IPS DF 19.7 (cell line): ENCODE measurements at regions not wholly inside any gene's neighbourhood (a gene's known extent, or its start where the extent isn't known, plus 50 kb on each side); places are given as distances from the start of the nearest gene placed in this dataset.
"Not testable (repeated sequence)": the region's sequence is repeated elsewhere in the genome, so short reads cannot be mapped to it uniquely, and the experiment has no call there.

Experiments
- DNase-seq: peaks from one replicate; pipeline ENCODE4 v3.0.0-alpha.2; 2013; ENCODE audit warnings: low read depth, low spot score

DNA sequence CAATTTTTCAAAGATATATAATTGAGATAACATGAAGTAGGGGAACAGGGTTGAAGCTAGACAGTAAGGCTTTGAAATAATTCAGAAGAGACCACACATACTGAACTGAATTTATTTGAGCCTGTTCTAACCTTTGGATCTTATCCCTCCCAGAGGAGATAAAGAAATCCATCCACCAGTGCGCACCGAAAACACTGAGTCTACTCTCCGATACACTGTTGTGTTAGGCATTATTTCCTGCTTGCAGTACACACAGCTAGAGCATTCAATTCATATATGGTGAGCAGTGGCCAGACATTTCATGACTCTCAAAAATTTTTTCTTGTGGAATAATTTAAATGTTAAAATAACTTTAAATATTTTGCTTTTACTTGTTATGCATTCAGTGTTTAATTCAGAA is 342.7 kb downstream of the GPD2 start:
- DNase-seq = no peak

DNA sequence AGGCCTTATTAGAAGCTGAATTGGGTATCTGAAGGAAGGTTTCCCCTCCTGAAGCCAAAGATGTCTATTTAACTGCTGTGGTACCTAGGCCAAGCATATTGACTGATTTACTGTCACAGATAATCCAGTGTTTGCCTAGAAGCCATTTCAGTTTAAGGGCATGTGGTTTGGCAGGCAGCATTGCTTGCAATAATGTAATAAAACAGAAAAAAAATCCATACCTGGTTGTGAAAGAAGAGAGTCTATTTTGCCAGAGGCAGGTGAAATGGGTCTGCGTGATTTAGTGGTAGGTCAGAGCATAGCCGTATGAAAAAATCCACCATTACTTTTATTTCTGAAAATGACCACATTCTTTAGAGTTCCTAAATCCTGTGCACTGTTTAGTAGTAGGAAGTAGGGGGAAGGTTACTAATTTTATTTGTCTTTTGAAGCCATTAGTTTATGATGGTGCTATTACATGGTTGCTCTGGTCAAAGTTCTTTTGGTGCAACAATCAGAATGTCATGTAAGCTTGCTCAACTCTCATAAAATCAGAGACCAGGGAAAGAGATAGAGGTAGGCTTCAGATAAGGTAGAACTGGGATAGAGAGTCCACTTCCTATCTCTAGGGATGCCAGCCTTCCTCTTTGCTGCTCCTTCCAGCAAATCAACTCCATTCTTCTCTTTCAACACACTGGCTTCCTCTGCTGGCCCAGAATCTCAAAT is 343.4 kb downstream of the GPD2 start:
- no peak for DNase-seq

DNA sequence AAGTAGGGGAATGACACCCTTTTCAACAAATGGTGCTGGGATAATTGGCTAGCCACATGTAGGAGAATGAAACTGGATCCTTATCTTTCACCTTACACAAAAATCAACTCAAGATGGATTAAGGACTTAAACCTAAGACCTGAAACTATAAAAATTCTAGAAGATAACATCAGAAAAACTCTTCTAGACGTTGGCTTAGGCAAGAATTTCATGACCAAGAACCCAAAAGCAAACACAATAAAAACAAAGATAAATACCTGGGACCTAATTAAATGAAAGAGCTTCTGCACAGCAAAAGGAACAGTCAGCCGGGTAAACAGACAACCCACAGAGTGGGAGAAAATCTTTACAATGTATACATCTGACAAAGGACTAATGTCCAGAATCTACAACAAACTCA is 345.5 kb downstream of the GPD2 start:
- not testable (repeated sequence) for DNase-seq

DNA sequence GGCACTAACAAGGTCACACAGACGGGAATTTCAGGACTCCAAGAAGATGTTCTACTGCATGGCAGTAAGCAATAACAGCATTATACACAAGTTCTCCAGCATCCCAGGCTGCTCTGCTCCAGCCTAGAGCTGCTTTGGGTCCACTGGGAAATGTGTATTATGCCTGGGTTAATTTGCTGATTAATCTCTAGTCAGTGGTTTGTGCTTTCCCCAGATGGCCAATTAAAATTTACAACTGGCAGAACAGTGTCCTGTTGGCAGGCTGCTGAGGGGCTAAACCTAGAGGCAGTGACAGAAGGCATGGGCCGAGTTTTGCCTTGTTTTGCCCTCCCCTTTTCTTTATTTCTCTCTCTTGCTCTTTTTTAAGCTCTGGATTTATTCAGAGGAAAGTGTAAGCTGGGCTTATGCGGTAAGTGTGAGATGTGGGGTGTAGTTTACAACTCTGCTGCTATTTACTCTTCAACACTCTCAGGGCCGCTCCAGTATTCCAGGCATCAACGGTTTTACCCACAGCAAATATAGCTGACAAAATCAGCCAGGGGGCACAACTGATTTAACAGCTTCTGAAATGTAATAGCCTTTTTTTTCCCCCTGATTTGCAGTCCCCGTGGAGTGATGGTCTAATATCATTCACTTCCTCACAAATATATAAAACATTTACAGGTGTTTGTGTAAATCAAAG is 348.0 kb downstream of the GPD2 start:
- DNase-seq = no peak

DNA sequence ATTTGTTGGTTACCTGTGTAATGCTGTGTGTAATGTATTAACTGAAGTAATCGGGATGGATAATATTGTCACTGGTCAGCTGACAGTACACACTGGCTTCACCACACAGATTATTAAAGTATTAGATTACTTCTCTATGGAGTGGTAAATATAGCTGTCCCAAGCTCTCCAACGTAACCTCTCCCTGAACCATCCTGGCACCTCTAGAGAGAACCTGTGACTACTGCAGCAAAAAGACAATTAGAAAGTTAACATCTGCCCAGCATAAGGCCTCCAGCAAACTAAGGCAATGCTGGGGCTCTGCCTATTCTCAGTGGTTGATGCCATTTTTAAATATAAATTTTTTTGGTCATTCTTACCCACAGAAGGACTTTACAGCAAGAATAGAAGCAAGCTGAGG is 351.3 kb downstream of the GPD2 start:
- DNase-seq = no peak

DNA sequence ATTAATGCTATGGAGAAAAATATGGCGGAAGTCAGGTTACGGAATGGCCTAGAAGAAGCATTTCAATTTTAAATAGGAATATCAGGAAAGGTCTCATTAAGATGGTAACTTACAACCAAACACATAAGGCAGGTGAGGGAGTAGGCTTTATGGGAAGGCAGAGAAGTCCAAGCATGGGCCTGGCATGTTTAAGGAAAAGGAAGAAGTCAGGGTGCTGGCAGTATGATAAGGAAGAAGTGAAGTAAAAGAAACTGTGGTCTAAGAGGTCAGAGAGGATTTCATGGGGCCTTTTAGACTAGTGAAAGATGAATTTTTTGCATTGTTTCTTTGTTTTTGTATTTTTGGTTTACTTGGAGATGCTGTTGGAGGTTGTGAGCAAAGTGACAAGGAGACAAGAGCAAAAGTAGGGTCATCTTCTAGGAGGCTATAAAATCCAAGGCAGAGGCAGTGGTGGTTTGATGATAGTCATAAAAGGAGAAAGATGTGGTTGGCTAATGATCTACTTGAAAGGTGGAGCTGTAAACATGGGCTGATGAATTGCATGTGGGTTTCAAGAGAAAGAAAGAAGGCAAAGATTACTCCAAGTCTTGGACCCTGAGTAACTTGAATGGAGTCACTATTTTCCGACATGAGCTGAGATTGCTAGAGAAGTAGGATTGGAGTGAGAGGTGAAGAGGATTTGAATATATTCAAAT is 354.3 kb downstream of the GPD2 start:
- DNase-seq = no peak

DNA sequence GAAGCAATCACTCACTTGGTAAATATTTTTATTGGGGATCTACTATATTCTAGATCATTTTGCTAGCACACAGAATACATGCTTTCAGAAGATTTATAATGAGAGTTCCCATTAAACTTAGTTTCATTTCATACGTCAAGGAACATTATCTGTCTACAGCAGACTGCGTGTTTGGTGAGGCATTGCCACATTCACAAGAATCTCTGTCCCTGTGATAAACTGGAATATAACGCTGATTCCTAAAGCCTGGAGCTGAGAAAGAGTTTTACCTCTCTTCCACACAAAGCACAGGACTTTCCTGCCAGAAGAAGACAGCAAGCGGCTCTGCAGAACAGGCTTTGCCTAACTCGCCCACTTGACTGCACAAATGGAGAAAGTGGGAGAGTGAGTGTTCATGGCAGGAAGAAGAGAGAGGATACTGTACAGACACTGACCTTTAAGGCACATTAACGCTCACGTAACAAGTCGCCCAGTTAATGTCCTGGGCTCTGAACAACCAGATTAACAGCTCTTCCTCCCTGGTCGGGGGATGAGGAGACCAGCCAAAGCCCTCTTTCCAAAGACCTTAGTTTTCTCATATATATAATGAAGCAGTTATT is 356.2 kb downstream of the GPD2 start:
- DNase-seq = no peak

DNA sequence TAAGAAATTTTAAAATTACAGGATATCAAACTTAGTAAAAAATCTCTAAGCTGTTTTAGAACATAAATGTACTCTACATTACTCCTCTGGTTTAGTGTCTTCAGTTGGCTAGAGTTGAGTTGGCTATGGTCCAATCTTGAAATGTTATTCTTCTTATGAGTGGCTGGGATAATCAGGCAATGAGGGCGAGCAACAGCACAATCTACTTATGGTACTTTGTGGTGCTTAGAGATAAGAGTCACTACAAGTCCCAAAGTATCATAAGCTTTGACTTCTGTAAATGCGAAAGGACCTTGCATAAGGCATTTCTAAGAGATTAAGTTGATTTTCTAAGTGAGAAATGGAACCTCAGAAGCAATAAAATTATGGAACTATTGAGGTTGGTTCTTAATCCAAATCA is 361.7 kb downstream of the GPD2 start:
- DNase-seq = no peak

DNA sequence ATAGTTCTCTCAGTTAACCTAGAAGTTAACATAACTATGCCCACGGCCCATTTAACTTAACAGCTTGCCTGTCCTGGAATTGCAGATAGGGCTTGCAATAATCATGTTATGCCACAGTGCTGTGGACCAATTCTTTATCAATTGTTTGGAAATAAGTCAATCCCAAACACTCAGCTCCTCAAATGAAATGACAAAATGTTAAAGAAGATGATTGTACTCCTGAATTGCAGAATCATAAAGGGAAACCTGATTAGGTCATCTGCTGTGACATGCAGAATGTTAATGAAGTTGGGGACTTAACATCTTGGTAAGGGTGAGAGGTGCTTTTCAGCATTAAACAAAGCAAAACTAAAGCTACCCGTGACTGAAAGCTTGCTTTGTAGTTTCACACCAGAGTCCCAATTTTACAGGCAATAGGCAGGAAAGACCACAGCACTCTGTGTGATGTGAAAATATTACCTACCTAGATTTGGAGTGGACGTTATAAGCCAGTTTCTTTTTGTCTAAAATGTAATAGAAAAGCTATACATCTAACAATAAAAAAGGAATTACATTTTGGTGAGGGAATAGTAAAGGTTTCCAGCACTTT is 364.0 kb downstream of the GPD2 start:
- peak; percentile 35 for DNase-seq

DNA sequence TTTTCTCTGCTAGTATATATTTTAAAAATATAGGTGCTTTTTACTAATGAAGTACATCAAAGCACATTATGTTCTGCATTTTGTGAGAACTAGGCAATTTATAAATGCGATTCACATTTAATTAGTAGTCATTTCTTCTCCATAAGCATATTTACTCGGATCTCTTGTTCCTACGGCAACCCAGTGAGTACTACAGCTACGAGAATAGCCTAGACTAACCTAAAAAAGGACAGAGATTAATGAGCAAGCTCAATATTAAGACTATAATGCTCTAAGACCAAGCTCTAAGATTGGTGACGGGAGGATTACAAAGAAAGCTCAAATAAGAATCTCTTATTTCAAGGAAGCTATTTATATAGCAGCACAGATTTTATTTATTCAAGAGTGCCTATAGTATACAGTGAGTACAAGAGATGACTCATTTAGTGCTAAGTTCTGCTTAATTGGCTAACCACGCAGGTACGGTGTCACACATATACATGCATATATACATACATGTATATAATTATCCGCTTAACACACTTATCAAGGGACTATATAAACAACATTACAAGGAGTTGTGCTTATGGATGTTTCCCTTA is 364.7 kb downstream of the GPD2 start:
- DNase-seq = no peak

DNA sequence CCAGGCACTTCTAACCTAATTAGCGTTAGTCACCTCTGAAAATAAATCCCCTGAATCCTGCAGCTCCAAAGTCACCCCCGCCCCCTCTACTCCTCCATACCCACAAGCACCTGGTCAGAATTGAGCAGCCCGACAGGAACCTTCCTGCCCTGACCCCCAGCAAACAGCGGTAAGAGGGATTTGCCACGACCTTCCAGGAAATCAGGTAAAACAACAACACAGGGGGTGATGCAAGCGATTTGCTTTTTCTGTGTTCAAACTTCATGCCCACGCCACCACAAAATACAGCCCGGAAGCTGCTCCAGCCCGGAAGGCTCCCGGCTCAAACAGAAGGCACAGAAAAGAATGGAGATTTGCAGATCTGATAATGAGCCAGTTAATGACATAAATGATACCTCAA is 367.1 kb downstream of the GPD2 start:
- no peak for DNase-seq

DNA sequence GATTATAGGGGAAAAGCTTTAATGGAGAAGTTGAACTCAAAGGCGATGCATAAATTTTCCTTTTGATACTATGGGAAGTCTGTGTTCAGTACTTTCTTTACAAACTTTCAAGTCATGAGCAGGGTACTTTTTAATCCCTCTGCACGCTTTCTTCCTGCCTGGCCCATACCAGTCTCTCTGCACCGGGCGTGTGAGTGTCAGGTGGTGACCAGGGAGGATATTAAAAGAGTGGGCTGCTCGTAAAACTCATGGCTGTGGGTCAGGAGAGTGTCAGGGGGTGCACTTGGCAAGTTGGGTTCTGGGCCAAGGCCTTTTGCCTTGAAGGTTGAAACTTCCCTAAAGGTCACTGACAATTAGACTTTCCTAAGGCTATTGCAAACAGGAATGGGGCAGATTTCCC is 367.8 kb downstream of the GPD2 start:
- DNase-seq = no peak

DNA sequence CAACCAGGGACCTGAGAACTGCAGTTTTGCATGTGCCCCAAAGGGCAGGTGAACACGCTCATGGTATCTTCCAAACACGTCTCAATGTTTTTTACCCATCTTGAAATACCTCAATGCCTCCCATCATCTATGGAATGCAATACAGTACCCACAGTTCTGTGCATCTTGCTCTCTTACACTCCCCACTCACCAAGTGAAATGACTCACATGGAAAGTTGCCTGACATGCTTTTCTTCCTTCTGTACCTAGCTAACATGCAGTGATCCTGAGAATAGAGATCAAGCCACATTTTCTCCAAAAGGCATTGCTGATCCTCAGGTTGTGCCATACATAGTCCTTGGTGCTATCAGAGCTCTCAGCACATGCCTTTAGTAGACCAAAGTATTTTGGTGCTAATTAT is 373.9 kb downstream of the GPD2 start:
- no peak for DNase-seq

DNA sequence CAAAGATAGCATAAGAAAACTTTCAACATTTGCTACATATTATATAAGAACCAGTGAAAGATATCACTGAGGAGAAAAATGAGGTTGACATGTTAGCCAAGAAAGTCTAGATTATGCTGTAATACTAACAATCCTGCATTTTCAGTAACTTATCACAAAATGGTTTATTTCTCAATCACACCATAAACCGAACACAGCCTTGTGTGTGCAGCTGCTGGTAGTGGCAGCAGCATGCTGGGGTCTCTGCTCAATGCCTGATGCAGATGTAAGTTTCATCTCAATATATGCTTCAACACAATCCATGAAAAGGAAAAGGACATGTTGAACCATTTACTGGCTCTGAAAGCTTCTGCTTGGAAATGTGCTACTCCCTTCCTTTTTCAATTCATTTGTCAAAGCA is 376.3 kb downstream of the GPD2 start:
- no peak for DNase-seq

DNA sequence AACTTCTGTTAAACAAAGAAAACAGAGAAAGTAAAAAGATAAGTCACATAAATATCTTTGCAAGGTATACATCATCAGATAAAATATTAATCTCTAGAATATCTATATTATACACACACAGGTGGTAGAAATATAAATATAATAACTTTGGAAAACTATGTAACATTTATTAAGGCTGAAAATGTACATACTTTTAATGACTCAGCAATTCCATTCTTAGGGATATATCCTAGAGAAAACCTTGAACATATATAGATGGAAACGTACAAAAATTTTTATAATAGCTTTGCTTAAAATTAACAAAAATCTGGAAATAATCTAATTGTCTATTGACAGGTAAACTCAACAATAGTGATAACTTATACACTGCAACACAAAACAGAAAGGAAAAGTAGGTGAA is 381.3 kb downstream of the GPD2 start:
- DNase-seq = no peak

DNA sequence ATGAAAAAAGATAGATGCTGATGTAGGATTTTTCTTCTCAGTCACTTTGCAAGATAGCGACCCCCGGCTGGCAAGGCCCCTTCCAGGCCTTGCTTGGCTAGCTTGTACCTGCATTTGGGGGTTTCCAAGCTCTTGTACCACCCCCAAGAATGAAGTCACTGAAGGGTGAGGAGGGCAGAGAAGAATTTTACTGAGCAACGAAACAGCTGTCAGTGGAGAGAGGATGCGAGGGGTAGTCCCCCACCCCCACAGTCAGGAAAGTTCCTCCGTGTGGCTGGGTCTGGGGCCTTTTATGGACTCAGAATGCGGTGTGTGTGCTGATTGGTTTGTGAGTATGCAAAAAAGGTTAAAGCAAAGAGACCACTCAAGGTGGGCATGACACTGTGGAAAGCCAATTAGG is 382.0 kb downstream of the GPD2 start:
- no peak for DNase-seq

DNA sequence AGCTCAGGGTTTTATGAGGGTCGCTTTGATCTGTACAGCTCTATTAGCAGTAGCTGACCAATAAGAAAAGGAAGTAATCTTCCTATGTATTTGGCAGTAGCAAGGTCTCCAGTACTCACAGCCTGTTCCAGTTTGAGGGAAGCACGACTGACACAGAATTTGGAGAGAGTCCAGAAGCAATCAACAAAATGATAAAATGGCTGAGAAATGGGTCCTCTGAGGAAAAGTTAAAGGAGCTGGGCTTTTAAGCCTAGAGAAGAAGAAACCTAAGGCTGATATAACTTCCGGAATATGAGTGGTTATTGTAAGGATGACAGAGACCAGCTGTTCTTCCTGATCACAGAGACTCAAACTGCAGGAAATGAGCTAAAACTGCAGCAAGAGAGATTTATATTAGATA is 382.8 kb downstream of the GPD2 start:
- DNase-seq = no peak

DNA sequence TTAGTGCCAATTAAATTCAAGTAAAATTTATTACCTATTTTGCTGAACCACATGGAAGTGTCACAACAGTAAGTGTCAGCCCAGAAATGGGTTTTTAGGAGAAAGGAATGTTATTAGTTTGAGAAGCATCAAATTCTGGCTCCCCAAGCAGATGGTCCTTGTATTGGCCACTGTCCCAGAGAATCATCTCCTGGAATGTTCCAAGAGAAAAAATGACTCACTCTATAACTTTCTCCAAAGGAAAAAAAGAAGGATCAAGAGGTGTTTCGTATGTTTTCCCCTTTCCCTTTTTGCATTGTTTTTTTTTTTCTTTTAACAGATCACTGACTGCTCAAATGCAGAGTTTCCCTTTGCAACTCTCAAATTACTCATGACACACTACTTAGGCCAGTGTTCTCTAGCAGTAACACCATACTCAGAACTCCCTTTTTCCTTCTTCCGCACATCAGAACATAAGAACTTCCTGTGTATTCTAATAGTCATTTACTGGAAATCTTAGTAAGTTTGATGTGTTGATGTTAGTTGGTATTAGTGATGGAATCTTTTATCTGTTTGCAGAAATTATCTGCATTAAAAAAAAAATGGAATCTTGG is 390.3 kb downstream of the GPD2 start:
- DNase-seq = no peak

DNA sequence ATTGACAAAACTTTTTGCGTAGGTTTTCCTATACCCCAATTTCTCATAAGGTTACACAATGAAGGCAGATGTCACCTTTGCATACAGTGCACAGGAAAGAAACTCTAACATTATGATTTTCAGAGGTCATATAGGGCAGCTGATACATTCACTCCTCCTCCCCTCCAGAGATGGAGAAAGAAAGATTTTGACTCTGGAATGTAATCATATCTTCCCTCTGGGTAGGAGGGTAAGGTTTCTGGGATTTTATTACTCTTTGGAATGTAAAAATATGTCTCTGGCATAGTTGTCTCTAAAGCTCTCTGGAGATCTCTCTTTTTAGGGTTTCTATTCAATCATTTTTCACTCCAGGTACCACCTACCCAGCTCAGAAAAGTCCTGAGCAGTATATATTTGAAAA is 398.3 kb downstream of the GPD2 start:
- no peak for DNase-seq

DNA sequence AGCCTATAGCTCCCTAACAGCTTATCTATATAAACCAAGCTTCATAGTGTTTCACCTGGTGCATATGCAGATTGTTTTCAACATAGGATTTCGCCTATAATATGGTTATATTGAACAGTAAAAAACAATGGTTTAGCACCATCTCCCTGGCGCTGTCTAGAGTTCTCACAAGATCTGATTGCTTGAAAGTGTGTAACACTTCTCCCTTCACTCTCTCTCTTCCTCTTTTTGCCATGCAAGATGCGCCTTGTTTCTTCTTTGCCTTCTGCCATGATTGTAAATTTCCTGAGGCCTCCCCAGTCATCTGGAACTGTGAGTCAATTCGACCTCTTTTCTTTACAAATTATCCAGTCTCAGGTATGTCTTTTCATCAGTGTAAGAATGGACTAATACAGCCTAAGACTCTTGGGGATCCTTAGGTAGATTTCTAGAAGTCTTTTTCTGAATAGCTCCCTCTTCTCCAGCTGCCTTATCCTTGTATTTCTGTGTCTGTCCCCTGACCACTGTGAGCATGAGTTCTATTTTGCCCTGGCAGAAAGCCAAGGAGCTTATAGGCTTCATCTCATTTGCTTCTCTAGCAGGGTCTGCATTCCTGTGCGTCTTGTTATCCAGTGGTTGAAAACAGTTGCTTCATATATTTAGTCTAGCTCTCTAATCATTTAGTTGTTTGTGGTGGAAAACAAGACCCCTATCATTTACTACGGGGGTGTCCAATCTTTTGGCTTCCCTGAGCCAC is 401.6 kb downstream of the GPD2 start:
- DNase-seq = no peak

DNA sequence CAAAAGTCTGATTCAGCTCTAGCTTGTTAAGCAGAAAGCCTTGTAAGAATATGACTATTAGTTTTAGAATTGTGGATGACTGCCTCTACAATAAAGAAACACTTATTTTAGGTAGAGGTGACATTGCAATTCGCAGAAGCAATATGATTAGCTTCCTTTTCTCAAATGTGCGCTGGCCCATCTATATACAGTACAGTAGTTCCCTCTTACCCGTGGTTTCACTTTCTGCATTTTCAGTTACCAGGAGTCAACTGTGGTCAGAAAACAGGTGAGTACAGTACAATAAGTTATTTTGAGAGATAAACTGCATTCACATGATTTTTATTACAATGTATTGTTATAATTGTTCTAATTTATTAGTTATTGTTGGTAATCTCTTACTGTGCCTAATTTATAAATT is 405.1 kb downstream of the GPD2 start:
- DNase-seq = no peak
